ENCODE measurements at regions not wholly inside any gene's neighbourhood (a gene's known extent, or its start where the extent isn't known, plus 50 kb on each side); places are given as distances from the start of the nearest gene placed in this dataset.

DNA sequence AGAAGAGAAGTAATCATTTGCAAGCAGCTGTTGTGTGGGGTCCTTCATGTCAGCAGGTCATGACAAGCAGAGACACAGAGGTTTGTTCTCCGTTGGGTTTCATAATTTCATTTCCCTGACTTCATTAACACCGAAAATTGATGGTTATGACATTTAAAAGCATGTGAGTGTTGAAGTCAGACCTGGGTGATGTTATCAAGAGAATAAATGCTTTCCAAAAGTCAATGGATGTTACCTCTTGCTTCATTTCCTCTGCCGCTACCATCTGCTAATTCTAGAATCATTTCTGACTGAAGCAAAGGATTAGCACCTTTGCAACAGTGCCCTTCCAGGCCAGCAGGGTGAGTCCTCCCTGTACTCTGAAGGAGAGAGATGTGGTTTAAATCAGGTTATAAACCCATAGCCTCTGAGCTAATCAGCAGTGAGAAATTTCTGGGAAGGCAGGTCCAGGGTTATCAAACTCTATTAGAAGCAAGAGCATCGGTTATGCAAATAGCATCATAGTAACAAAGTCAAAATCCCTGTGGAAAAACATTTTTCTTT lies 446.2 kb downstream of the PIK3C3 start:
- no peak for DNase-seq (ENCODE audit: low read depth in 2 of 2)

DNA sequence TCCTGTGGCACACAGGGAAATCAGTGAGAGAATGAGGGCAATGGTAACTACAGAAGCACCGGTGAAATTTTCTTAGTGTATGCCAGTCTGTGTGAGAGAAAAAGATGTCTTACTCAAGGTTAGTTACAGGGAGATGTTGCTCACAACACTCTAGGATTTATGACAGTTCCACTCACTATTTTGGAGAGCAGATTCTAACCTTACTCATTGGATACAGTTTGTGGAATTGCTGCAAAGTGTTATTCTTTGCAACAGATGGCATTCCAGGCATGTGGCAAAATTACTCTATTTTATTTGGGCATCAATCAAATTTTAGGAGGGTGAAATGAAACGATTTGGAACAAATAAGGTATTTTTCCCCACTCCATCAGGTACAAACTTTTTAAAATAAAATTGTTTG lies 449.1 kb downstream of the PIK3C3 start:
- no peak for DNase-seq (ENCODE audit: low read depth in 2 of 2)

DNA sequence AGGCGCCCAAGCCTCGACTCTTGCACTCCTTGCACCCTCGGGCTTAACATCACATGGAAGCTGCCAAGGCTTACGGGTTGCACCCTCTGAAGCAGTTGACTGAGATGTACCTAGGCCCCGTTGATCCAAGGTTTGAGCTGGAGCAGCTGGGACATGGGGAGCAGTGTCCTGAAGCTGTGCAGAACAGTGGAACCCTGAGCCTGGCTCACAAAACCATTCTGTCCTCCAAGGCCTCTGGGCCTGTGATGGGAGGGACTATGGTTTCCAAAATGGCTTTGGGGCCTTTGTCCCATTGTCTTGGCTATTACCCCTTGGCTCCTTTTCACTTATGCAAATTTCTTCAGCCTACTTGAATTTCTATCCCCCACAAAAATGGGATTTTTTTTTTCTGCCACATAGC lies 454.0 kb downstream of the PIK3C3 start:
- DNase-seq (ENCODE audit: low read depth in 2 of 2): no peak

DNA sequence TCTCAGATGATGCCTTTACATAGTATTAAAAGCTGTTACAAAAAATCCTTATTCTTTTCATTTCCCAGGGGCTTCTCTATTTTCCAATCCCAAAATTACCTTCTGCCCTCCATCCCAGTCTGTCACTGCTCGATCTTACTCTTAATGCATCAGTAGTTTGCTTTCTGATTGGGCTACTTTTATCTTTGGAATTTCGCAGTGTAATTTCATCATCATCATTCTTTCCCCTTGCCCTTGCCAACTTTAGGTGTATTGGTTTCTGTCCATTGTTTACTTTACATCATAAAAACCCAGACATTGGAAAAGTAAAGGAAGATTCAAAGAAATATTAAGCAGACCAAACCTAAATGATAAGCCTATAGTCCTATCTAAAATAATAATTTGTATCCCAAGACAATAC lies 457.2 kb downstream of the PIK3C3 start:
- no peak for DNase-seq (ENCODE audit: low read depth in 2 of 2)

DNA sequence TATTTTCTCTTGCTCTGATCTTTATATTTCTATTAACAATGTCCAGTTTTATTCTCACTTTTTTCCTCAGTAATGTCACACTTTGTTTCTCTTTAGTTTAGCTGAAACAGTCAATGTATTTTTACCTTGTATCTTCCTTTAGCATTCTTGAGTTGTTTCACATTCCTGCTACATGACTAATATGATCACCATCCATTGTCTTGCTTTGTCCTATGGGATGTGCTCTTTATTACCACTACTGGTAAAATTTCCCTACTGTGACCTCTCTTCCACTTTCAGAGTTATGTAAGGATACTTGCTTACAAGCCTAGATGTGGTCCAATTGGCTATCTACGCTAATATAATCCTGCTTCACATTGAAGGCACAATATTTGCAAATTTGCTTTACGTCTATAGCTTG lies 457.9 kb downstream of the PIK3C3 start:
- DNase-seq (ENCODE audit: low read depth in 2 of 2): no peak

DNA sequence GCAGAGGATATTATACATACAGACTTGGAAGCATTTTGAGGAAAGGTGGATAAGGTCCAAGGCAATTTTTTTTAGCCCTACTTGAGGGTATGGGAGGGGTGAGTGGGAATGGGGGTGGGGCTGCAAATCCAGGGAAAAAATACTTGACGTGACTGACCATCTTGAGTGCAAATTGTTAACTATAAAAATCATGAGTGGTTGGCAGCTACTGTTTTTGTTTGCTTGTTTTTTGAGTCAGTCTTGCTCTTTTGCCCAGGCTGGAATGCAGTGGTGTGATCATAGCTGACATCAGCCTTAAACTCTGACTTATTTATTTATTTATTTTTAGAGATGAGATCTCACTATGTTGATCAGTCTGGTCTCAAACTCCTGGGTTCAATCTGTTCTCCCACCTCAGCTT lies 458.8 kb downstream of the PIK3C3 start:
- no peak for DNase-seq (ENCODE audit: low read depth in 2 of 2)

DNA sequence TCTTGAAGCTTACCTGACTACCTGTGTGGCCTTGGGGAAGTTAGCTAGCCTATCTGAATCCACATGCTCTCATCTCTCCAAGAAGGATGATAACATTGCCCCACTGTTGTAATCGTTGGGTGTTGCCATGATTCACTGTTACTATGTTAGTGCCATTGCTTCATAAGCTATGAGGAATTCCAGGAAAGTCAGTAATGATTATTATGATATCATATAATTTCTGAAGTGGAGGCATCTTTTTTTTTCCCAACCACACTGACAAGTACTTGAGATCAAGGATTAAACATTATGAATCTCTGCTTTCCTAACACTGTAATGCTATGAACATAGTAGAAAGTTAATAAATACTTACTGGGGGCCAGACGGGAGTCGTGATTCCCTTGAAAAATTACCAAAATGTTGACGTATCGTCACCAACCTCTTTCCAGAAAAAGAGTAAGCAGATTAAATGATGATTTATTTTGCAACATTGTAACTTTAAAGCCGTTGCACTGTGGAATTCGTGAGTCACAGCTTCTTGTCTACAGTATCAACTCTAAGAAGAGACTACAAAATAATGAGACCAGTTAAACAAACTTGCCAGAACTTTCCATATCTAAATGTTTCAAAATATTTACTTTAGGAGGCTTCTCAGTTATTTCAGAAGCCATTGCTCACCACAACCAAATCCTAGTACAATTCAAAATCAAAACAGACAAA lies 459.9 kb downstream of the PIK3C3 start:
- DNase-seq (ENCODE audit: low read depth in 2 of 2): no peak

DNA sequence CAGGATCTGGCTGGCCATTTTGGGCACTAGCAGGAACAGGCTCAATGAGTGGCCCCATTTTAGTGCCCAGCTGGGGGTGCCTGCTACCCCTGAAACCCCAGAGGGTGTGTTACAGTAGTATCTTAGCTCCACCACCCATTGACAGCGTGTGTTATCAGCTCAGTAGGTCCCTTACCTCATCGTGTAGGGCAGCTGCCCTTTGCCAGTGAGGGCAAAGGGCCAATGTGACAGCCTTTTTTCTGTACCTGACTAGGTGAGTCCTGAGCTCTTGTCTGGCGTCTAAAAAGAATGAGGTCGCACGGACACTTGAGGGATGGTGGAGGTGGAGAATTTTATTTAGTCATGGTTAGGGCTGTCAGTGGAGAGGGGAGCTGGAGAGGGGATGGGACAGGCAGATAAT lies 462.2 kb downstream of the PIK3C3 start:
- no peak for DNase-seq (ENCODE audit: low read depth in 2 of 2)

DNA sequence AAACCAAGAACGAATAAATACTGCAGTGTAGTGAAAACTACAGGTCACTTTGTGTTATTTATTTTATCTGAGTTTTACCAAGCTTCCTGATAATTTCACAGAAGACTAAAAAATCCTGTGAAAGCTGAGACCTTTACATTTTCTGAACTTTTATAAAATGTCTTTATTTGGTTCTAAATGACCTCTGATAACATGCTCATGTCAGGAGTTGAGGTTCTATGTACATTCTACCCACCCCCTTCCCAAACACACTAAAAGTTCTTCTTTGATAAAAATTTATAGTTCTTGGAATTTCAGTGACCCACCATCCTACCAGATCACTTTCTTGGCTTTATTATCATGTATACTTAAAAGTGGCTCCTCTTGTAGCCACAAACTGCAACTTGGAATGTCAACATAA lies 463.1 kb downstream of the PIK3C3 start:
- DNase-seq (ENCODE audit: low read depth in 2 of 2): no peak

DNA sequence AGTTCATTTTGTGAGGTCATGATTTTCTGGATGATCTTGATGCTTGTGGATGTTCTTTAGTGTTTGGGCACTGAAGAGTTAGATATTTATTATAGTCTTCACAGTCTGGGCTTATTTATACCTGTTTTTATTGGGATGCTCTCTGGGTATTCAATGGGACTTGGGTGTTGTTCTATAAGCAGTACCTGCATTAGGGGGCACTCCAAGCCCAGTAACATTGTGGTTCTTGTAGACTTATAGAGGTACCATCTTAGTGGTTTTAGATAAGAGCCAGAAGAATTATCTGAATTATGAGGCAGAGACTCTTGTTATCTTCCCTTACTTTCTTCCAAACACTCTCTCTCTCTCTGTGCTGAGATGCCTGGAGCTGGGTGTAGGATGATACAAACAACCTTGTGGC lies 470.0 kb downstream of the PIK3C3 start:
- DNase-seq (ENCODE audit: low read depth in 2 of 2): no peak

DNA sequence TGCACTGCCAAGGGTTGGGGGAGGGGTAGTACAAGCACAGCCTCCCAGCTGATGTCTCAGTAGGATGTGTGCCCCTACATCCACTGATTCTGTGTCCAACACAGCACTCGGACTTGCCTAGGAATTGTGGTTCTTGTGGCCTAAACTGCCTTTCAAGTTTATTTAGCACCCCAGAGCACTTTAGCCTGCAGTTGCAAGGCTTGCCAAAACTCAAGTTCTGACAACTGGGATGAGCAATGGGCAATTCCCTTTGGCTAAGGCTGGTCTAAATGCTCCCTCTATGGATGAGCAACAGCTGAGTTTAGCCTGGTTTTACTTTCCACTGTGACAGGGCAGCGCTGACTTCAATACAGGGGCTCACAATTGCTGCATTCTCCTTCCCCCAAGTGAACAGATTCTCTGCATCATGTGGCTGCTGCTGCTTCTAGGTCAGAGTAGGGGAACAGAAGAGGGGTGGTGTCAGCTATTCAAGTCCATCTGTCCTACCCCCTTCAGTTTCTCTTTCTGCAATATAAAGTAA lies 471.5 kb downstream of the PIK3C3 start:
- DNase-seq (ENCODE audit: low read depth in 2 of 2): no peak

DNA sequence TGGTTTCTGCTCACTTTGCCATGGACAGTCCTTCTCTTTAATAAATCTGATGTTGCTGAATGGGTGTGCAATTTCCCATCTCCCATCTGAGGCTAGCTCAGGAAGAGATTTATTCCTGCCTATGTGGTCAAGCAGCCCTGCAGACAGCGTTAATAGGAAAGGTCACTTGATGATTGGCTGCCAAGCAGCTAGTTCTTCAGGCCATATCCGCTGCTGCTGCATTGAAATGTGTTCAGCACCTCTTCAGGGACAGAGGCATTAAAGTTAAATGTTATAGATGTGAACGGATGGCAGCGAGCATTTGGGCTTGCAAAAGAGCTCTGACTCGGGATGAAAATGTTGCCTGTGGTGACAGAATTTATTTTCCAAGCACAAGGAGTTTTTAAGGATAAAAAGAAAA lies 474.2 kb downstream of the PIK3C3 start:
- DNase-seq (ENCODE audit: low read depth in 2 of 2): no peak

DNA sequence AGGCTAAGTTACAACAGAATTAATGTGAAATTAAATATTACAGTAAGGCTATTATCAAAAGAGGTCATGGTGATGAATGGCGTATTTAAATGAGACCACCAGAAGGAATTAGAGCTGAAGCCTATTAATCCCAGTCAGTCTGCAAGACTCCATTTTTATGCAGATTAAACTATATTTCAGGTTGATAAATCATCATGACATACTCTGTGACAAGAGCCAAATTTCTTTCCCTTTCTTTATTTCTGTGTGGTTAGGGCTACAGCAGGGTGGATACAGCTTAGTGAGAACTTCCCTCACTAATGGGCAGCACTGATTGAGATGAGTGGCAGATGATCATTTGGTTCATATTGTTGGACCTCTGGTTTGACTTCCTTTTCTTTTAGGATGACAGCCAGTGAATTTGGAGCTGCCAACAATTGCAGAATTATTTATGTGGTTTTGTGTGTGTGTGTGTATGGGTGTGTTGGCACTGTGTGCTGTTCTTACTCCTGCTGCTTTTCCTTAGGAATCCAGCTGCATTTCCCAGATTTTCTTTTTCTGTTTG lies 481.3 kb downstream of the PIK3C3 start:
- no peak for DNase-seq (ENCODE audit: low read depth in 2 of 2)

DNA sequence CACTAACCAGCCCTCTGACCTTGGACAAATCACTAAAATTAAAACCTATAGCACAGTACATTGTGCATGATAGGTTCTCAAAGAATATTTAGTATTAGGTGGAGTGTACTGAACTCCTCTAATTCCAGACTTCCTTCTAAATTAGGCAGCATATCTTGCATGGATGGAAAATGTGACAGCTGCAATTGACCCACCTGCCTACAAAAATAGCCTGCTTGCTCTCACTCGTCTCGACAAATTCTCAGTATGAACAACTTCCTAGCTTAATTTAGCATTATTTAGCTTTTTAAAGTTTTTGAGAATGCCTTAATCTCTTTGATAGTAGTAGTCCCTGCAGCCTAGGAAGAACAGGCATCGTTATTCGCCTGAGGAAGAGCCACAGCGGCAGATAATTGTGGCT lies 482.0 kb downstream of the PIK3C3 start:
- DNase-seq (ENCODE audit: low read depth in 2 of 2): no peak

DNA sequence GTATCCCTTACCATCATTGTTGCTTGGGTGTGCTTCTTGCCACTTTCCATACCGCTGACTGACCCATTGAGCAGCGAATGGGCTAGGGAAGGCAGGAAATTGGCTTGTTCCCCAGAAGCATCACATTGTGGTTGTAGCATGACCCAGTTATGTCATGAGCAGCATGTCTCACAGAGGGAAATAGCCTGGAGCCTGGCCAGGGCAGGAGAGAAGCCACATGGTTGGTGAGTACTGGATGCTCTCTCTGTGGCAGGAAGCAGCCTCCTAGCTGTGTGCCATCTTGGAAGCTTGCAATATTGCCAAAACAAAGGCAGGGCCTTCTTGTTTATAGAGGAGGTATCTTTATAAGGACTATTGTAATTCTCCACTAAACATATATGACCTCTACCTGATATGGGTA lies 482.6 kb downstream of the PIK3C3 start:
- DNase-seq (ENCODE audit: low read depth in 2 of 2): no peak

DNA sequence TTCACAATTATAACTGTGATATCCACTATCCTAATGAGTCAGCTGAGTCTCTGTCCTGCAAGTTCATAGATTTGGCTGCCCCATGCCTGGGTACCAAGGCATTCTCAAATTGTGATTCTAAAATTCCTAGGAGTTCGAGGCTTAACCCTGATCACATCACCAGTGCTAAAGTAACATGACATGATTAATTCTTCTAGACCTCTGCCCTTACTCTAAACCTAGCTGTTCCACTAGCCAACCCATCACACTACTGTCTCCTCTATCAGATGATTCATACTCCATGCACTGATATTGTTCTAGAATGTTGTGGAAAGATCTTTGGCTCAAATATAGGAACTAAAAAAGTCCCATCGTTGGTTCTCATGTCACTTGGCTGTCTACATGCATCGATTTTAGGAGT lies 487.6 kb downstream of the PIK3C3 start:
- DNase-seq (ENCODE audit: low read depth in 2 of 2): no peak

DNA sequence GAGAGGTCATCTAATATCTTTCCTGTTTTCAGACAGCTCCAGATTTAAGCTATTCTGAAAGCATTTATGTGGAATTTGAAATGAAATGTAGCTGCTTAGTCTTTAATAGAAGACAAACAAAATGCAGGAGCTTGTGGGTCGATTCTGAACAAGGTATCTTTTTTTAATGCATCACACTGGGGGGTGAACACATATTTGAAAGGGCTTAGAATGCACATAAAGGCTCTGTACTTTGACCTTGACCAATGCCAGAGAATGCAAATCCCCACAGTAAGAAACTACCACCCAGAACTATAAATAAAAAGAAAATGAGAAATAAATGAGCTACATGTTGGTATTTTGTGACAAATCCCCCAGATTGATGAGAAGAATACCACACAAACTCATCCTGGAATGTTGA lies 489.3 kb downstream of the PIK3C3 start:
- no peak for DNase-seq (ENCODE audit: low read depth in 2 of 2)

DNA sequence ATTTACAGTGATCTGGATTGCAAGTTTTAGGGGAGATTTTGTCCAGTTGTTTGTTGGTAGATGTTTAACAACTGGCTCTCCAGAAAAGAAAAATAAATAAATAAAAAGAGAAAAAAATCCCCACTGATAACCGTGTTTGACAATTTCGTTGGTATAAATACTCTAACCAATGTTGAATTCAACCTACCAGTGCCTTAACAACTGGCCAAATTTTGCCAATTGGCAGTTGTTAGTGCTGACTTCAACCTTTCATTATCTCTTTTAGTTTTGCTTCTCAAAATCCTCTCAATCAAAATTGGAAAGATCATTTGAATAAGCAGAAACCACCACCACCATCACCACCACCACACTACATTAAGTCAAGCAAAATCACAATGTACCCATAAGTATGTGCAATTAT lies 490.3 kb downstream of the PIK3C3 start:
- DNase-seq (ENCODE audit: low read depth in 2 of 2): no peak

DNA sequence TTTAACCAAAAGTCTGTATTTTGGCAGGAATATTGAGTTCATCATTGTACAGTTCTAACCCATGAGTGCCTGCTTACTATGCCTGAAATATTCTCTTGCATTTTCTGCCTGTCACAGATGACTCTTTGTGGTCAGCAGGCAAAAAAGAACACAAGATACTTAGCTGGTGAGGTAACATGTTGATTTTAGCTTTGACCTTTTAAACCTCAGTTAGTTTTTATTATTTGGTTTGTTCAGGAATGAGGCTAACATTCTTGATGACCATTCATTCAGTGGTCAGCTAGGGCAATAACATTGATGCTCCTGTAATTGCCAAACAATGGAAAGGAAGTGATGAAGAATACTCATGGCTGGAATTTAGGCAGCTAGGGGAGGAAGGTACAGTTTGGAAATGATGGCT lies 491.2 kb downstream of the PIK3C3 start:
- no peak for DNase-seq (ENCODE audit: low read depth in 2 of 2)

DNA sequence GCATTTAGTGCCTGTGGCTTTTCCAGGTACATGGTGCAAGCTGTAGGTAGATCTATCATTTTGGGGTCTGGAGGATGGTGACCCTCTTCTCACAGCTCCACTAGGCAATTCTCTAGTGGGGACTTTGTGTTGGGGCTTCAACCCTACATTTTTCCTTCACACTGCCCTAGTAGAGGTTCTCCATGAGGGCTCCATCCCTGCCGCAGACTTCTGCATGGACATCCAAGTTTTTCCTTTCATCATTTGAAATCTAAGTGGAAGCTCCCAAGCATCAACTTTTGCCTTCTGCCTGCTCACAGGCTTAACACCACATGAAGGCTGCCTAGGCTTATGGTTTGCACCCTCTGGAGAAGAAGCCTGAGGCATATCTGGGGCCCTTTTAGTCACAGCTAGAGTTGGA lies 492.7 kb downstream of the PIK3C3 start:
- DNase-seq (ENCODE audit: low read depth in 2 of 2): no peak

DNA sequence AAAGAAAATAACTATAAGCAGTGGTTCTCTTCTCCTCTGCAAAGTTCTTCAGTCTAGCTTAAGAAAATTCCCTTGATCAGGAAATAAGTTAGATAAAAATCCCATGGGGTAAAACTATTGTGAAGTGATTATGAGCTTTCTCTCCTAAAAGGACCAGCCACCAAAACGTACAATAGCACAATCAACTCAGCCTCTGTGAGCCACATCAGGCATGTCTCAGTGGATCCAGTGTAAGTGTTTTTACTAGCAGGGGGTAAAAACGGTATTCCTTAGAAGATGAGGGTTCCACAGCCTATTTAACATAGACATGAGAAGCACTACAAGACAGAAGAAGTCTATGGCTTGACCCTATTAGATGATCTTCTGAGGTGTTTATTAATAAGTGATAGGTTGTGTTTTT lies 503.2 kb downstream of the PIK3C3 start:
- no peak for DNase-seq (ENCODE audit: low read depth in 2 of 2)

DNA sequence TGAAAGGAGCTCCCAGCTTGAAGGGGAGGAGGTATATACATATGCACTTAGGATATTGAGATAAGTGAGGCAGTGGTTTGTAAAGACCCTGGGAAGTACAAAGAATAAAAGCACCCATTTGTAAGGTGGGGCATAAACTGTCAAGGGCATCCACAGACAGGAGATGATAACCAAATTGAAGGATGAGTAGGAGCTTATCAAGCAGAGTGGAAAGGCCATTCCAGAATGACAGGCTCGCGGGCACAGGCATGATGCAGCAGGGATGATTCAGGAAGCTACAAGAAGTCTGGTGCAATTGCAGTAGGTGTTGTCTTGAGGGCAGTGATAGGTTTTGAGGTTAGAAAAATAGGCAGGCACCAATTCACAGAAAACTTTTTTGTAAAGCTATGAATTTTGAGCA lies 504.8 kb downstream of the PIK3C3 start:
- no peak for DNase-seq (ENCODE audit: low read depth in 2 of 2)

DNA sequence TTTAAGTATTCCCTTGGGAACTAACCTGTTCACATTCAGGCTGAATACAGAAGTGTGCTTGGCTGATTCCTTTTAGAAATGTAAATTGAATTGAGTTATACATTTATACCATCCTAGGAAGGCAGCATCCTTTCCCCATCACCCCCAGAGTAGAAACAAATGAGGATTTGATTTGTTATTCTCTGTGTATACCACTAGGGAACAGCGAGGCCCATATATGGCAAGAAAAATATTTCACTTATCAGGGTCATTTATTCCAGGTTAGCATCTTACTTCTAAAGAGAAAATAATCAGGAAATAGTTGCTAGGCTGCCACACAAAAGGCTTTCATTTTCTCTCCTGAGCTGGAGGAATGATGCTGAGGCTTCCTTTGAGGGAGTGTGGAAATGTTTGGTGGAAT lies 516.9 kb downstream of the PIK3C3 start:
- DNase-seq (ENCODE audit: low read depth in 2 of 2): no peak

DNA sequence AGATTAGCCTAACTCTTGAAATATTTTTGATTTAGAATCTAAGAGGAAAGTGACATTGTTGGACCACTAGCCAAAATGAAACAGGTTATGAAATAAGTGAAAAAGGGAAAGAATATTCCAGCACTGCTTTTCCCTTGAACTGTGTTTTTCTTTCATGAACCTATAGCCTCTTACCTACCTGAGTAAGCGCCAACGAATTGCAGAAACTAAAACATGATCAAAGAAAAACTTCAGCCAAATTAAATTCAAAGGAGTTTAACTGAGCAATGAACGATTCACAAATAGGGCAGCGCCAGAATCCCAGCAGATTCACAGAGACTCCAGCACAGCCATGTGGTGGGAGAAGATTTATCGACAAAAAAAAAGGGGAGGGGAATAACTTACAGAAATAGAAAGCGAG lies 518.6 kb downstream of the PIK3C3 start:
- DNase-seq (ENCODE audit: low read depth in 2 of 2): no peak
